ENCODE measurements at regions not wholly inside any gene's neighbourhood (a gene's known extent, or its start where the extent isn't known, plus 50 kb on each side); places are given as distances from the start of the nearest gene placed in this dataset.
"Not testable (repeated sequence)": the region's sequence is repeated elsewhere in the genome, so short reads cannot be mapped to it uniquely, and the experiment has no call there.

GRCh38 chrX:96591421-96591820 is 93.2 kb upstream of the DIAPH2 start:
- H3K36me3 ChIP-seq: no peaks in the 10 kb centered on the region
- H3K4me3 ChIP-seq: no peak overlapping the region
- no peaks in the 10 kb centered on the region for H3K27me3 ChIP-seq
- TF ChIP-seq CTCF (IDR thresholded peaks at IDR 0.05) (no peak), POLR2AphosphoS5 (IDR thresholded peaks at IDR 0.05; ENCODE audit: insufficient read depth in 1 of 2, low read depth in 1 of 2) (no peak), POLR2A (IDR thresholded peaks at IDR 0.05) (no peak)
- H3K9me3 ChIP-seq: no peaks in the 10 kb centered on the region
- no peak for DNase-seq (ENCODE audit: extremely low spot score in 2 of 2)
- intact Hi-C loops (cut with DNase I): no loop called here
- no peaks in the 10 kb centered on the region for H3K4me1 ChIP-seq
- H3K27ac ChIP-seq: no peak overlapping the region

GRCh38 chrX:96597847-96598246 is 86.8 kb upstream of the DIAPH2 start:
- intact Hi-C loops (cut with DNase I); H3K4me1 ChIP-seq: not testable (repeated sequence)

GRCh38 chrX:96611619-96612362 is 72.9 kb upstream of the DIAPH2 start:
- Histone ChIP-seq H3K27ac (no peak overlapping the region), H3K27me3 (no peaks in the 10 kb centered on the region), H3K36me3 (no peaks in the 10 kb centered on the region), H3K4me1 (no peaks in the 10 kb centered on the region), H3K4me3 (no peak overlapping the region), H3K9me3 (no peaks in the 10 kb centered on the region)
- intact Hi-C loops (cut with DNase I): no loop called here
- TF ChIP-seq POLR2AphosphoS5 (IDR thresholded peaks at IDR 0.05; ENCODE audit: insufficient read depth in 1 of 2, low read depth in 1 of 2): no peak
- TF ChIP-seq POLR2A (IDR thresholded peaks at IDR 0.05): no peak
- no peak for TF ChIP-seq CTCF (IDR thresholded peaks at IDR 0.05)
- no peak for DNase-seq (ENCODE audit: extremely low spot score in 2 of 2)

More at GRCh38 chrX:96597847-96598246, 86.8 kb upstream of the DIAPH2 start:
- not testable (repeated sequence) for H3K9me3 ChIP-seq; DNase-seq (ENCODE audit: extremely low spot score in 2 of 2); H3K4me3 ChIP-seq; H3K36me3 ChIP-seq; H3K27me3 ChIP-seq; H3K27ac ChIP-seq

GRCh38 chrX:96615448-96615847 is 69.2 kb upstream of the DIAPH2 start:
- Histone ChIP-seq H3K4me3 (no peak overlapping the region), H3K36me3 (no peaks in the 10 kb centered on the region), H3K4me1 (no peaks in the 10 kb centered on the region), H3K27me3 (no peaks in the 10 kb centered on the region), H3K9me3 (no peaks in the 10 kb centered on the region), H3K27ac (no peak overlapping the region)
- DNase-seq (ENCODE audit: extremely low spot score in 2 of 2): no peak
- intact Hi-C loops (cut with DNase I): no loop called here
- TF ChIP-seq POLR2A (IDR thresholded peaks at IDR 0.05) (no peak), CTCF (IDR thresholded peaks at IDR 0.05) (no peak), POLR2AphosphoS5 (IDR thresholded peaks at IDR 0.05; ENCODE audit: insufficient read depth in 1 of 2, low read depth in 1 of 2) (no peak)

- DNase-seq (ENCODE audit: extremely low spot score in 2 of 2): no peak
- TF ChIP-seq POLR2A (IDR thresholded peaks at IDR 0.05) (no peak), POLR2AphosphoS5 (IDR thresholded peaks at IDR 0.05; ENCODE audit: insufficient read depth in 1 of 2, low read depth in 1 of 2) (no peak), CTCF (IDR thresholded peaks at IDR 0.05) (no peak)
- Histone ChIP-seq H3K4me1 (no peaks in the 10 kb centered on the region), H3K9me3 (no peaks in the 10 kb centered on the region), H3K27me3 (no peaks in the 10 kb centered on the region), H3K36me3 (no peaks in the 10 kb centered on the region), H3K4me3 (no peak overlapping the region), H3K27ac (no peak overlapping the region)
- intact Hi-C loops (cut with DNase I): no loop called here
Measured at GRCh38 chrX:96619588-96619987, 65.1 kb upstream of the DIAPH2 start.
